ENCODE measurements at regions not wholly inside any gene's neighbourhood (a gene's known extent, or its start where the extent isn't known, plus 50 kb on each side); places are given as distances from the start of the nearest gene placed in this dataset.
"Not testable (repeated sequence)": the region's sequence is repeated elsewhere in the genome, so short reads cannot be mapped to it uniquely, and the experiment has no call there.

DNA sequence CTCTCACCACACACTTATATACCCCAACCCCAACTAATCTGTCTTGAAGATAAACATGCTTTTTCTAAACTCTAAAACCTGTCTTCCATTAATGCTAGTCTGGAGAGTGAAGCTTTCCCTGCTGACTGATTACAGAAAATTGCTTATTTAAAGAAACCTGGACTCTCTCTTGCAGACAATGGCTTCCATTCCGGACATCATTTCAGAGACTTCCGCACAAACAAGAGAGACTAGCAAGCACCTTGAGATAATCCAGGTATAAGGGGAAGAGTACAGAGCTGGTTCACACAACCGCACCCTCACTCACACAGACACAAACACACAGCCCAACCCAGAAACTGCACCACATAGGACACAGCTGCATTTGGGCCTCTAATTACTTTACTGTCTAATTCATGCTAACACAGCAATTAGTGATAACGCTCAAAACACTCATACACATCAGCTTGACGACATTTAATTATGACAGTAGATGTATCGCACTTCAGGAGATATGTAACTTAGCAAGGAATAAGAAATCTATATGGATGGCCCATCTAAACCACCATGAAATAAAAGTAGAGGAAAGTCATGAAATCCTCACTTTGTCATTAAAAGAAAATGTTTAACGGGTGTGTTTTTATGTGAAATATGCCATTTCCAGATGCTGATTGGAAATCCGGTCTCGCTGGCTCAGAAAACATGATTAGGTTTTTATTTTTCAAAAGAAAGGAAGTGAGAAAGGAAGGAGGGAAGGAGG, 138.1 kb upstream of the JARID2 start:
- Histone ChIP-seq H3K27ac (no peak overlapping the region), H3K4me3 (no peak overlapping the region), H3K9me3 (no peaks in the 10 kb centered on the region), H3K4me1 (no peaks in the 10 kb centered on the region), H3K36me3 (ENCODE audit: low read depth, missing control alignments) (no peaks in the 10 kb centered on the region), H3K27me3 (no peaks in the 10 kb centered on the region)
- DNase-seq = no peak
- 93 to 96% methylated on average over 9 of the region's 9 CpGs for WGBS, 2 donors
- TF ChIP-seq POLR2A (IDR thresholded peaks at IDR 0.05) = no peak
- TF ChIP-seq, protein P1, sequence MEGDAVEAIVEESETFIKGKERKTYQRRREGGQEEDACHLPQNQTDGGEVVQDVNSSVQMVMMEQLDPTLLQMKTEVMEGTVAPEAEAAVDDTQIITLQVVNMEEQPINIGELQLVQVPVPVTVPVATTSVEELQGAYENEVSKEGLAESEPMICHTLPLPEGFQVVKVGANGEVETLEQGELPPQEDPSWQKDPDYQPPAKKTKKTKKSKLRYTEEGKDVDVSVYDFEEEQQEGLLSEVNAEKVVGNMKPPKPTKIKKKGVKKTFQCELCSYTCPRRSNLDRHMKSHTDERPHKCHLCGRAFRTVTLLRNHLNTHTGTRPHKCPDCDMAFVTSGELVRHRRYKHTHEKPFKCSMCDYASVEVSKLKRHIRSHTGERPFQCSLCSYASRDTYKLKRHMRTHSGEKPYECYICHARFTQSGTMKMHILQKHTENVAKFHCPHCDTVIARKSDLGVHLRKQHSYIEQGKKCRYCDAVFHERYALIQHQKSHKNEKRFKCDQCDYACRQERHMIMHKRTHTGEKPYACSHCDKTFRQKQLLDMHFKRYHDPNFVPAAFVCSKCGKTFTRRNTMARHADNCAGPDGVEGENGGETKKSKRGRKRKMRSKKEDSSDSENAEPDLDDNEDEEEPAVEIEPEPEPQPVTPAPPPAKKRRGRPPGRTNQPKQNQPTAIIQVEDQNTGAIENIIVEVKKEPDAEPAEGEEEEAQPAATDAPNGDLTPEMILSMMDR (IDR thresholded peaks at IDR 0.05) = no peak
- intact Hi-C loops (cut with DNase I; ENCODE audit: low total_unique reads) = no loop called here

DNA sequence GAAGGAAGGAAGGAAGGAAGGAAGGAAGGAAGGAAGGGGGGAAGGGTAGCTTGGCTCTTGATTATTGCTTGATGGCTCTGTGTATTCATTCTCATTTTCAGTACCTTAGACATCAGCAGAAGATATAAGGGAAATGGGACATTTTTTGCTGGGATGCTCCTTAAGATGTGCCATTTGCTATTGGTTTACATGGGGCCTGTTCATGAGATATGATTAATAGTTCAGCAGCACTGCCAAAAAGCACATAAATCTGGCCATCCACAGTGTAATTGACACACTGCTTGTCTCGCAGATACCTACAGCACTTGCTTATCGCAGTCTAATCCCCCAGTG, 137.5 kb upstream of the JARID2 start:
- Histone ChIP-seq H3K9me3 (no peaks in the 10 kb centered on the region), H3K27ac (no peak overlapping the region), H3K4me1 (no peaks in the 10 kb centered on the region), H3K4me3 (no peak overlapping the region), H3K27me3 (no peaks in the 10 kb centered on the region), H3K36me3 (ENCODE audit: low read depth, missing control alignments) (no peaks in the 10 kb centered on the region)
- TF ChIP-seq, protein P1 (IDR thresholded peaks at IDR 0.05) = no peak
- no peak for TF ChIP-seq POLR2A (IDR thresholded peaks at IDR 0.05)
- 96 to 100% methylated on average over 2 of the region's 2 CpGs for WGBS, 2 donors
- intact Hi-C loops (cut with DNase I; ENCODE audit: low total_unique reads) = no loop called here
- no peak for DNase-seq

DNA sequence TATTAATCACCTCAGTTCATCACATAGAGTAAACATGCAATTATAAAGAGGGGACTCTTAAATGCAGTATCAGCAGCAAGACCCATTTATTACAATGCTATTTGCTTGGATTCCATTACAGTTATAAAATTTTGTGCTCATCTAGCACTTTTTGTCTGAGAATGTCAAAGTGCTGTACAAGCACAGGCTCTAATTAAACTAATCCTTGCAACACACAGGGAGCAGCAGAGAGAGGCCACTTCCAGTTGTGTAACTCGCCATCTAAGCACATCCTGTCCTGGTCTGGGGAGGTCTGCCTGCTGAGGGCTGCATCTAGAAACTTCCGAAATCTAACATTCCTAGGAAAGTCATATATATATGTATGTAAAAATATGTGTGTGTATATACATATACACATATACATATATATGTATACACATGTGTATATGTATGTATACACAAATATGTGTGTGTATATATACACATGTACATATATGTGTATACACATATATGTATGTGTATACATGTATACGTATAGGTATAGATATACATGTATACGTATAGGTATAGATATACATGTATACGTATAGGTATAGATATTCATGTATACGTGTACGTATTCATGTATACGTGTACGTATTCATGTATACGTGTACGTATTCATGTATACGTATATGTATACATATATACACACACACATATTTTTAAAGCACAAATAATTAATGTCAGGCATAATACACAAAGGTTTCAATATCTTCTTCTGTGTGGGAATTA, 136.4 kb upstream of the JARID2 start:
- no peak for DNase-seq
- H3K4me1 ChIP-seq = no peaks in the 10 kb centered on the region
- no peaks in the 10 kb centered on the region for H3K9me3 ChIP-seq
- H3K36me3 ChIP-seq (ENCODE audit: low read depth, missing control alignments) = no peaks in the 10 kb centered on the region
- TF ChIP-seq POLR2A (IDR thresholded peaks at IDR 0.05) = no peak
- TF ChIP-seq, protein P1 (IDR thresholded peaks at IDR 0.05) = no peak
- H3K4me3 ChIP-seq = no peak overlapping the region
- intact Hi-C loops (cut with DNase I; ENCODE audit: low total_unique reads) = no loop called here
- H3K27ac ChIP-seq = no peak overlapping the region
- H3K27me3 ChIP-seq = no peaks in the 10 kb centered on the region
- WGBS, 2 donors = 80 to 88% methylated on average over 12 of the region's 12 CpGs

DNA sequence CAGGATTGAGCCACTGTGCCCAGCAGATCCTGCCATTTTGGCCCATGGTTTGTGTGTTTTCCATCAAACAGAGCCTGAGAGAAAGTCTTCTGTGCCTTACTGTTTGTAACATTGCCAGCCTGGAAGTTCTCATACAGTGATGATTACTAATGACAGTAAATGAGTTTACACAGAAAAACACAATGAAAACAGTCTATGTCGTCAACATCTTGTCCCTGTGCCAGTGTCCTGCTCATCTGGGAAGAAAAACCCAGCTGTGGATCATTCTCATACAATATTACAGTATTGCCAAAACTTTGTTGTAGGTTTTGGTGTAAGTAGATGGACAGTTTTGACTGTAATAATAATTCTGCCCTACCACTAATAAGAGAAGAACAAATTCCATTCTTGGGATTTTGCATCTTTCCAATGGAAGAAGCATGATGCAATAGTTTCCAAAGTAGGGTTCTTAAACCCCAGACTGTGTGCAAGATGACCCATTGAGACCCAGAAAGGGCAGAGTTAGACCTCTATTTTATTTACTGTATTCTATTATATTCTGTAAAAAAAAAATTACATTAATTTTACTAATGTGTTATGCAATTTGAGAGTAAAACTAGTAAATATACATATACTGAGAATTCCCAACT, 135.0 kb upstream of the JARID2 start:
- DNase-seq = no peak
- no peak for TF ChIP-seq POLR2A (IDR thresholded peaks at IDR 0.05)
- TF ChIP-seq, protein P1 (IDR thresholded peaks at IDR 0.05) = no peak
- intact Hi-C loops (cut with DNase I; ENCODE audit: low total_unique reads) = no loop called here
- H3K27ac ChIP-seq = no peak overlapping the region
- H3K9me3 ChIP-seq = no peaks in the 10 kb centered on the region
- no peak overlapping the region for H3K4me3 ChIP-seq
- WGBS, 2 donors = 71 to 86% methylated on average over 1 of the region's 1 CpG
- no peaks in the 10 kb centered on the region for H3K36me3 ChIP-seq (ENCODE audit: low read depth, missing control alignments)
- H3K4me1 ChIP-seq = no peaks in the 10 kb centered on the region
- H3K27me3 ChIP-seq = no peaks in the 10 kb centered on the region

DNA sequence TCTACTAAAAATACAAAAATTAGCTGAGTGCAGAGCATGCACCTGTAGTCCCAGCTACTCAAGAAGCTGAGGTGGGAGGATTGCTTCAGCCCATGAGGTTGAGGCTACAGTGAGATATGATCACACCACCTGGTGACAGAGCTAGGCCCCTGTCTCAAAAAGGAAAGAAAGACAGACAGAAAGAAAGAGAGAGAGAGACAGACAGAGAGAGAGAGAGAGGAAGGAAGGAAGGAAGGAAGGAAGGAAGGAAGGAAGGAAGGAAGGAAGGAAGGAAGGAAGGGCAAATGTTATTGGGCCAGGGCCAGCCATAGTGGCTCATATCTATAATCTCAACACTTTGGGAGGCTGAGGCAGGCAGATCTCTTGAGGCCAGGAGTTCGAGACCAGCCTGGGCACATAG, 134.3 kb upstream of the JARID2 start:
- H3K9me3 ChIP-seq; H3K27me3 ChIP-seq; H3K36me3 ChIP-seq (ENCODE audit: low read depth, missing control alignments); H3K4me3 ChIP-seq; H3K27ac ChIP-seq; intact Hi-C loops (cut with DNase I; ENCODE audit: low total_unique reads); DNase-seq; H3K4me1 ChIP-seq: not testable (repeated sequence)
- WGBS, 2 donors = 89 to 93% methylated on average over 1 of the region's 1 CpG
